Keratinocyte (primary cell): ENCODE measurements at regions not wholly inside any gene's neighbourhood (a gene's known extent, or its start where the extent isn't known, plus 50 kb on each side); places are given as distances from the start of the nearest gene placed in this dataset.

Experiments used
- DNase-seq: peaks from one replicate; pipeline ENCODE4 v3.0.0-alpha.2; 2011; ENCODE audit warnings: low read depth, missing footprints, low spot score
- FAIRE-seq: peaks from 2 replicates; lab custom pipeline; 2011; peaks lifted over from hg19 to GRCh38; lab: Jason Lieb, UNC
- H2AFZ ChIP-seq: 2 replicates; pipeline ENCODE4 v1.6.0; 2012; ENCODE audit warnings: low read length, control low read depth, inconsistent platforms; ENCODE audit not compliant: control insufficient read depth
- H3K27ac ChIP-seq: 2 replicates; pipeline ENCODE4 v1.5.1; 2011; ENCODE audit warnings: low read length; ENCODE audit not compliant: control insufficient read depth, insufficient read depth
- H3K27me3 ChIP-seq: 3 replicates; pipeline ENCODE4 v1.6.0; 2011; ENCODE audit warnings: low read length; ENCODE audit not compliant: control insufficient read depth, insufficient read depth; ENCODE audit errors: extremely low read depth
- H3K36me3 ChIP-seq, 2 experiments: 2 replicates in 1 of 2; 3 replicates in 1 of 2; pipeline ENCODE4 v1.5.1; 2011; ENCODE audit warnings: low read length in 2 of 2, mild to moderate bottlenecking in 1 of 2; ENCODE audit not compliant: control insufficient read depth in 2 of 2, insufficient read depth in 2 of 2; ENCODE audit errors: extremely low read depth in 1 of 2
- H3K4me1 ChIP-seq: 3 replicates; pipeline ENCODE4 v1.5.1; 2011; ENCODE audit warnings: low read length; ENCODE audit not compliant: control insufficient read depth, insufficient read depth; ENCODE audit errors: extremely low read depth
- H3K4me2 ChIP-seq: 3 replicates; pipeline ENCODE4 v1.6.0; 2011; ENCODE audit warnings: low read depth, low read length; ENCODE audit not compliant: control insufficient read depth, insufficient read depth; ENCODE audit errors: extremely low read depth
- H3K4me3 ChIP-seq, 3 experiments: fragments of 200-600 bp in 1 of 3; sonication (generic) in 1 of 3; 2 replicates in 2 of 3; 3 replicates in 1 of 3; pipeline ENCODE4 v1.5.1; 2011 to 2016; ENCODE audit warnings: low read length in 3 of 3, mild to moderate bottlenecking in 3 of 3, control low read depth in 2 of 3, inconsistent platforms in 1 of 3, low read depth in 1 of 3, mixed read lengths in 1 of 3, mixed run types in 1 of 3, moderate library complexity in 1 of 3; ENCODE audit not compliant: control insufficient read depth in 2 of 3, insufficient read depth in 2 of 3; ENCODE audit errors: extremely low read depth in 1 of 3
- H3K79me2 ChIP-seq: 2 replicates; pipeline ENCODE4 v1.6.0; 2012; ENCODE audit warnings: low read length; ENCODE audit not compliant: control insufficient read depth, insufficient read depth
- H3K9ac ChIP-seq: 3 replicates; pipeline ENCODE4 v1.6.0; 2011; ENCODE audit warnings: low read length; ENCODE audit not compliant: control insufficient read depth, insufficient read depth; ENCODE audit errors: extremely low read depth
- H3K9me1 ChIP-seq: 3 replicates; pipeline ENCODE4 v1.6.0; 2011; ENCODE audit warnings: low read length; ENCODE audit not compliant: control insufficient read depth, insufficient read depth; ENCODE audit errors: extremely low read depth
- H3K9me3 ChIP-seq: 2 replicates; pipeline ENCODE4 v1.5.1; 2012; ENCODE audit warnings: low read depth, low read length; ENCODE audit not compliant: control insufficient read depth
- H4K20me1 ChIP-seq: 3 replicates; pipeline ENCODE4 v1.6.0; 2011; ENCODE audit warnings: low read length; ENCODE audit not compliant: control insufficient read depth, insufficient read depth; ENCODE audit errors: extremely low read depth
- EZH2 ChIP-seq: IDR thresholded peaks from one replicate; pipeline ENCODE4 v1.6.1; 2012; ENCODE audit warnings: inconsistent platforms, mild to moderate bottlenecking, low read length, moderate library complexity
- dilution Hi-C: fragments of 300-500 bp; cut with MboI; formaldehyde crosslinking; loops from one replicate; pipeline ENCODE4 v1.7.0; 2020; ENCODE audit warnings: low sequenced_read_pairs; ENCODE audit not compliant: extremely low pct_ligation_motif_present
- TF ChIP-seq, protein P1 (sequence below), 3 experiments: IDR thresholded peaks in 1 of 3; conservative IDR thresholded peaks in 1 of 3; optimal IDR thresholded peaks in 1 of 3; 2 replicates in 2 of 3; 3 replicates in 1 of 3; pipeline versions ENCODE3 to v1.5.1; 2011; ENCODE audit warnings: low read length in 3 of 3, mild to moderate bottlenecking in 3 of 3, moderate library complexity in 2 of 3, control low read depth in 1 of 3, inconsistent platforms in 1 of 3; ENCODE audit not compliant: insufficient read depth in 2 of 3; ENCODE audit errors: extremely low read depth in 1 of 3

DNA sequence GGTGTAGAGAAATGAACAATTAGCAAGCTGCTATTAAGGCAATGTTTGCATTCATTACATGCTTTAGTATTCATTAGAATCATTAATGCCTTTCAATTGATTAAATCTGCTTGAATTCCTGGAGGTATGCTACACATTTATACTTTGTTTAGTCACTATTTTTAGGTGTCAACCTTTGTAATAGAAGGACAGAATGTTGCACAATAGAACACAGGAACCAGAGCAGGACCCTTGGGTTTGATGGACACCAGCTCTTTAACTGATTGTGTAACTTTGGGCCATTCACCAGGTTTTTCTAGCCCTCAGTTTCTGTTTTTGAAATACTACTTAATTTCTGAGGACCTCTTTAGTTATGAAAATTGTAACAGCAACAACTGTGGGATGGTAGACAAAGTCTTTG lies 317.6 kb upstream of the UMPS start:
- dilution Hi-C loops = no loop called here
- H3K9me1 ChIP-seq = no peaks in the 10 kb centered on the region
- H3K79me2 ChIP-seq = no peaks in the 10 kb centered on the region
- H3K36me3 ChIP-seq = no peaks in the 10 kb centered on the region
- no peak overlapping the region for H2AFZ ChIP-seq
- no peaks in the 10 kb centered on the region for H3K9me3 ChIP-seq
- no peak overlapping the region for H3K9ac ChIP-seq
- H4K20me1 ChIP-seq = no peaks in the 10 kb centered on the region
- H3K27ac ChIP-seq = no peak overlapping the region
- H3K4me1 ChIP-seq = peaks cover 12% of the 10 kb centered on the region
- DNase-seq (no peak), FAIRE-seq (no peak)
- no peak for TF ChIP-seq EZH2
- peaks cover 3% of the 10 kb centered on the region for H3K27me3 ChIP-seq
- H3K4me3 ChIP-seq = no peak overlapping the region
- H3K4me2 ChIP-seq = no peak overlapping the region

DNA sequence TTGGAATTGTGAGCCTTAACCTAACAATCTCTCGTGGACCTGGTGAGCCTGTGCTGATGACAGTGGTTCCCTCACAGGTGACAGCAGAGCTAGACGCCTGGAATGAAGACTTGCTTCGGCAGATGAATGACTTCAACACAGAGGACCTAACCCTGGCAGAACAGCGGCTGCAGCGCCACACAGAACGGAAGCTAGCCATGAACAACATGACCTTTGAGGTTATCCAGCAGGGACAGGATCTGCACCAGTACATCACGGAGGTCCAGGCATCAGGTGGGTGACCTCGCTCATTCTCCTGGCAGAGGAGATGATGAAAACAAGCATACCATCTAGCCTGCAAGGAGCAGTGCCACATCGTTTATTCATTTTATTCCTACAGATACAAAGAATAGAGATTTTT lies 316.9 kb upstream of the UMPS start:
- no peak for TF ChIP-seq EZH2
- TF ChIP-seq, protein P1, sequence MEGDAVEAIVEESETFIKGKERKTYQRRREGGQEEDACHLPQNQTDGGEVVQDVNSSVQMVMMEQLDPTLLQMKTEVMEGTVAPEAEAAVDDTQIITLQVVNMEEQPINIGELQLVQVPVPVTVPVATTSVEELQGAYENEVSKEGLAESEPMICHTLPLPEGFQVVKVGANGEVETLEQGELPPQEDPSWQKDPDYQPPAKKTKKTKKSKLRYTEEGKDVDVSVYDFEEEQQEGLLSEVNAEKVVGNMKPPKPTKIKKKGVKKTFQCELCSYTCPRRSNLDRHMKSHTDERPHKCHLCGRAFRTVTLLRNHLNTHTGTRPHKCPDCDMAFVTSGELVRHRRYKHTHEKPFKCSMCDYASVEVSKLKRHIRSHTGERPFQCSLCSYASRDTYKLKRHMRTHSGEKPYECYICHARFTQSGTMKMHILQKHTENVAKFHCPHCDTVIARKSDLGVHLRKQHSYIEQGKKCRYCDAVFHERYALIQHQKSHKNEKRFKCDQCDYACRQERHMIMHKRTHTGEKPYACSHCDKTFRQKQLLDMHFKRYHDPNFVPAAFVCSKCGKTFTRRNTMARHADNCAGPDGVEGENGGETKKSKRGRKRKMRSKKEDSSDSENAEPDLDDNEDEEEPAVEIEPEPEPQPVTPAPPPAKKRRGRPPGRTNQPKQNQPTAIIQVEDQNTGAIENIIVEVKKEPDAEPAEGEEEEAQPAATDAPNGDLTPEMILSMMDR (optimal IDR thresholded peaks at IDR 0.05 in 1 of 3, IDR thresholded peaks at IDR 0.05 in 1 of 3, conservative IDR thresholded peaks at IDR 0.05 in 1 of 3; ENCODE audit: extremely low read depth in 1 of 3, insufficient read depth in 2 of 3, low read length in 3 of 3) = no peak
- no peak overlapping the region for H3K9ac ChIP-seq
- H3K4me2 ChIP-seq = no peak overlapping the region
- no peaks in the 10 kb centered on the region for H4K20me1 ChIP-seq
- no peaks in the 10 kb centered on the region for H3K9me1 ChIP-seq
- dilution Hi-C loops = no loop called here
- H3K79me2 ChIP-seq = no peaks in the 10 kb centered on the region
- H3K36me3 ChIP-seq = no peaks in the 10 kb centered on the region
- H3K27me3 ChIP-seq = peaks cover 6% of the 10 kb centered on the region
- H3K9me3 ChIP-seq = no peaks in the 10 kb centered on the region
- no peak overlapping the region for H3K27ac ChIP-seq
- no peak for DNase-seq
- no peak overlapping the region for H3K4me3 ChIP-seq
- FAIRE-seq = no peak
- peaks cover 12% of the 10 kb centered on the region for H3K4me1 ChIP-seq
- H2AFZ ChIP-seq = no peak overlapping the region

DNA sequence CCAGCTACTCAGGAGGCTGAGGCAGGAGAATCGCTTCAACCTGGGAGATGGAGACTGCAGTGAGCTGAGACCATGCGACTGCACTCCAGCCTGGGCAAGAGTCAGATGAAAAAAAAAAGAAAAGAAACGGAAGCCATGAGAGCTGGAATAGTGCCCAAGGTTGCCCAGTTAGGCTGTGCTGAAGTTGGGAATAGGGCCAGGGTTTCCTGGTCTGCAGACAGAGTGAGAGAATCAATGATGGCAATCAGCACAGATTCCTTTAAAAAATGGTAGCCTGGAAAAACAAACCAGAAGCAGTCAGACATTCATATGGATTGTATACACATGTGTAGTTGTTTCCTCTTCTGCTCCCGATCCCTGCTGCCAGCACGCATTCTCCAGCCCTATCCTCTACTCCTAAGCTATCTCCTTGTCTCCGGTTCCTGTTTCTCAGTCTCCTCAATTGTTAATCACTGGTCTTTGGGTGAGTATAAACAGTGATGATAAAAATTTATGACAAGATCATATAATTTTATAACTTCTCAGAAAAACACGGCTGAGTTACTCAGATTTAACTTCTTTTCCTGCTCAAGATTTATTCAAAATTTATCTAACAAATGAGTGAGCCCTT lies 316.2 kb upstream of the UMPS start:
- DNase-seq (no peak), FAIRE-seq (no peak)
- Histone ChIP-seq H3K36me3 (no peaks in the 10 kb centered on the region), H3K4me3 (no peak overlapping the region), H4K20me1 (no peaks in the 10 kb centered on the region), H3K4me2 (no peak overlapping the region), H3K79me2 (no peaks in the 10 kb centered on the region), H3K27me3 (peaks cover 6% of the 10 kb centered on the region), H3K9me3 (no peaks in the 10 kb centered on the region), H3K9ac (no peak overlapping the region), H2AFZ (no peak overlapping the region), H3K4me1 (peaks cover 12% of the 10 kb centered on the region), H3K27ac (no peak overlapping the region), H3K9me1 (no peaks in the 10 kb centered on the region)
- TF ChIP-seq, protein P1 (optimal IDR thresholded peaks at IDR 0.05 in 1 of 3, IDR thresholded peaks at IDR 0.05 in 1 of 3, conservative IDR thresholded peaks at IDR 0.05 in 1 of 3; ENCODE audit: extremely low read depth in 1 of 3, insufficient read depth in 2 of 3, low read length in 3 of 3) = no peak
- TF ChIP-seq EZH2 = no peak
- dilution Hi-C loops = no loop called here
